ENCODE measurements at regions not wholly inside any gene's neighbourhood (a gene's known extent, or its start where the extent isn't known, plus 50 kb on each side); places are given as distances from the start of the nearest gene placed in this dataset.

DNA sequence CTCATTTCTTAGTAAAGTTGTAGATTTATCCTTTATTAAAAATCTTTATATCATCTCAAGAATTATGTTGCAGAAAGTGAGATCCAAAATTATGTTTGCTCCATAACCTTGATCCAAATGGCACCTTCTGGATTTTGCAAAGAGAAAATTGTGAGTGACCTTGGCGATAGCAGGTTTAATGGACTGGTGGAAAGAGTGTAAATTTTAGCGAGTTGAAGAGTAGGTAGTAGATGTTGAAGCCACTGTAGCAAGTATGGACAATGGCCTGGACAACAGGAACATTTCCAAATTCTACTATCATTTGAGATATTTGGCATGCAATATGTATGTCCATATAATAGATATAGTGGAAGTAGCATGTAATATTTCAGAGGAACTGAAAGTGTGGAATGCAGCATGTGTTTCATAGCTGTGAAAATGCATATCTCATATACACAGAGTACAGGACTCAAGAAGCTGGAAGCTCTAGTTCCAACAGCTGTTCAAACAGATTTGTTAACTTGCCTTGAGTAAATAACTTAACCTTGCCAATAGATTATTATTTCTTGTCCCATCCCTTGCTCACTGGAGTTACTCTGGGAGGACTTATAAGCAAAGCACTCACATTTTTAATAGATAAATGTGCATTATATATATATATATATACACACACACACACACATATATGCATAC, 152.5 kb upstream of the TLL1 start:
- TF ChIP-seq, protein P1, sequence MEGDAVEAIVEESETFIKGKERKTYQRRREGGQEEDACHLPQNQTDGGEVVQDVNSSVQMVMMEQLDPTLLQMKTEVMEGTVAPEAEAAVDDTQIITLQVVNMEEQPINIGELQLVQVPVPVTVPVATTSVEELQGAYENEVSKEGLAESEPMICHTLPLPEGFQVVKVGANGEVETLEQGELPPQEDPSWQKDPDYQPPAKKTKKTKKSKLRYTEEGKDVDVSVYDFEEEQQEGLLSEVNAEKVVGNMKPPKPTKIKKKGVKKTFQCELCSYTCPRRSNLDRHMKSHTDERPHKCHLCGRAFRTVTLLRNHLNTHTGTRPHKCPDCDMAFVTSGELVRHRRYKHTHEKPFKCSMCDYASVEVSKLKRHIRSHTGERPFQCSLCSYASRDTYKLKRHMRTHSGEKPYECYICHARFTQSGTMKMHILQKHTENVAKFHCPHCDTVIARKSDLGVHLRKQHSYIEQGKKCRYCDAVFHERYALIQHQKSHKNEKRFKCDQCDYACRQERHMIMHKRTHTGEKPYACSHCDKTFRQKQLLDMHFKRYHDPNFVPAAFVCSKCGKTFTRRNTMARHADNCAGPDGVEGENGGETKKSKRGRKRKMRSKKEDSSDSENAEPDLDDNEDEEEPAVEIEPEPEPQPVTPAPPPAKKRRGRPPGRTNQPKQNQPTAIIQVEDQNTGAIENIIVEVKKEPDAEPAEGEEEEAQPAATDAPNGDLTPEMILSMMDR (conservative IDR thresholded peaks at IDR 0.05; ENCODE audit: low read depth, low read length) = no peak
- TF ChIP-seq EZH2 (IDR thresholded peaks at IDR 0.05; ENCODE audit: borderline replicate concordance, low read depth, low read length, poor library complexity, severe bottlenecking) = no peak

Data from A673 (cell line).